K562 (cell line): ENCODE measurements at regions not wholly inside any gene's neighbourhood (a gene's known extent, or its start where the extent isn't known, plus 50 kb on each side); places are given as distances from the start of the nearest gene placed in this dataset.

Source experiments
- ARID2 ChIP-seq: fragments of 450-650 bp; IDR thresholded peaks from 2 replicates; pipeline ENCODE4 v1.6.1; 2017; ENCODE audit warnings: antibody characterized with exemption, mild to moderate bottlenecking
- CTCF ChIP-seq, 3 experiments: IDR thresholded peaks in 2 of 3; conservative IDR thresholded peaks in 1 of 3; 2 replicates each; pipeline ENCODE4 v1.5.1; 2011 to 2012; ENCODE audit warnings: low read length in 3 of 3, mild to moderate bottlenecking in 3 of 3, control low read depth in 2 of 3, improper control_type of control experiment in 1 of 3, inconsistent platforms in 1 of 3, low read depth in 1 of 3, mixed read lengths in 1 of 3, moderate library complexity in 1 of 3; ENCODE audit not compliant: insufficient read depth in 2 of 3
- ETV6 ChIP-seq, 3 experiments: fragments of 150-350 bp in 1 of 3; sonication (generic) in 1 of 3; formaldehyde crosslinking in 1 of 3; IDR thresholded peaks; 2 replicates each; pipeline versions ENCODE4 v1.6.1 to v1.8.0; 2014 to 2022; ENCODE audit warnings: borderline replicate concordance in 2 of 3, low read depth in 2 of 3, antibody characterized with exemption in 1 of 3, low read length in 1 of 3, mild to moderate bottlenecking in 1 of 3, missing genetic modification reagents in 1 of 3
- FOXA3 ChIP-seq, 2 experiments: fragments of 450-650 bp in 1 of 2; sonication (generic) in 1 of 2; formaldehyde crosslinking; IDR thresholded peaks in 1 of 2; conservative IDR thresholded peaks in 1 of 2; 2 replicates each; pipeline versions ENCODE4 v1.4.0 to v1.8.0; 2020 to 2022; ENCODE audit warnings: mild to moderate bottlenecking in 2 of 2, missing genetic modification reagents in 1 of 2
- FOXJ3 ChIP-seq: sonication (generic); formaldehyde crosslinking; IDR thresholded peaks from 2 replicates; pipeline ENCODE4 v1.4.0; 2020; ENCODE audit warnings: mild to moderate bottlenecking, missing genetic modification reagents
- KAT8 ChIP-seq: fragments of 450-650 bp; IDR thresholded peaks from 2 replicates; pipeline ENCODE4 v1.6.1; 2016; ENCODE audit warnings: low read depth, mild to moderate bottlenecking
- LCOR ChIP-seq: sonication (generic); formaldehyde crosslinking; IDR thresholded peaks from 2 replicates; pipeline ENCODE4 v1.8.0; 2022; ENCODE audit warnings: mild to moderate bottlenecking, missing genetic modification reagents
- NFXL1 ChIP-seq: fragments of 450-650 bp; formaldehyde crosslinking; IDR thresholded peaks from 2 replicates; pipeline ENCODE4 v1.4.0; 2021; ENCODE audit warnings: mild to moderate bottlenecking
- NR2C2 ChIP-seq, 2 experiments: fragments of 200-800 bp in 1 of 2; sonication (Bioruptor generic) in 1 of 2; sonication (generic) in 1 of 2; formaldehyde crosslinking in 1 of 2; IDR thresholded peaks; 2 replicates each; pipeline versions ENCODE4 v1.6.1 to v1.8.0; 2016 to 2022; ENCODE audit warnings: mild to moderate bottlenecking in 1 of 2, missing compliant biosample characterization in 1 of 2, missing genetic modification characterization in 1 of 2, missing genetic modification reagents in 1 of 2
- SRSF1 ChIP-seq: fragments of 200-400 bp; formaldehyde crosslinking; IDR thresholded peaks from 2 replicates; pipeline ENCODE4 v1.6.1; 2017; ENCODE audit warnings: mild to moderate bottlenecking, low read depth, low read length, moderate library complexity
- TEAD4 ChIP-seq, 2 experiments: sonication (generic) in 1 of 2; formaldehyde crosslinking in 1 of 2; IDR thresholded peaks; 2 replicates each; pipeline versions ENCODE4 v1.6.1 to v1.8.0; 2012 to 2022; ENCODE audit warnings: borderline replicate concordance in 1 of 2, inconsistent platforms in 1 of 2, low read length in 1 of 2, mild to moderate bottlenecking in 1 of 2, missing genetic modification reagents in 1 of 2
- ZNF592 ChIP-seq: fragments of 450-650 bp; IDR thresholded peaks from 2 replicates; pipeline ENCODE4 v1.6.1; 2017; ENCODE audit warnings: antibody characterized with exemption, mild to moderate bottlenecking
- ZZZ3 ChIP-seq: fragments of 450-650 bp; IDR thresholded peaks from 2 replicates; pipeline ENCODE4 v1.6.1; 2016; ENCODE audit warnings: antibody characterized with exemption, mild to moderate bottlenecking, moderate library complexity
- TF ChIP-seq, protein P1 (sequence below): sonication (generic); formaldehyde crosslinking; IDR thresholded peaks from 2 replicates; pipeline ENCODE4 v1.8.1; 2023; ENCODE audit warnings: mild to moderate bottlenecking, missing genetic modification reagents

GRCh38 chr2:209114588-209115240, 309.1 kb upstream of the MAP2 start:
- no peak for TF ChIP-seq ZZZ3
- TF ChIP-seq ETV6 (IDR thresholded peaks at IDR 0.05; ENCODE audit: borderline replicate concordance in 1 of 2, low read depth in 2 of 2, low read length in 1 of 2): no peak
- no peak for TF ChIP-seq ETV6 (CRISPR knock-in tag; IDR thresholded peaks at IDR 0.05; ENCODE audit: borderline replicate concordance)
- no peak for TF ChIP-seq TEAD4 (IDR thresholded peaks at IDR 0.05; ENCODE audit: low read length)
- TF ChIP-seq TEAD4 (CRISPR knock-in tag; IDR thresholded peaks at IDR 0.05; ENCODE audit: borderline replicate concordance): no peak
- no peak for TF ChIP-seq ZNF592
- no peak for TF ChIP-seq ARID2
- TF ChIP-seq, protein P1, sequence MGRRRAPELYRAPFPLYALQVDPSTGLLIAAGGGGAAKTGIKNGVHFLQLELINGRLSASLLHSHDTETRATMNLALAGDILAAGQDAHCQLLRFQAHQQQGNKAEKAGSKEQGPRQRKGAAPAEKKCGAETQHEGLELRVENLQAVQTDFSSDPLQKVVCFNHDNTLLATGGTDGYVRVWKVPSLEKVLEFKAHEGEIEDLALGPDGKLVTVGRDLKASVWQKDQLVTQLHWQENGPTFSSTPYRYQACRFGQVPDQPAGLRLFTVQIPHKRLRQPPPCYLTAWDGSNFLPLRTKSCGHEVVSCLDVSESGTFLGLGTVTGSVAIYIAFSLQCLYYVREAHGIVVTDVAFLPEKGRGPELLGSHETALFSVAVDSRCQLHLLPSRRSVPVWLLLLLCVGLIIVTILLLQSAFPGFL (CRISPR knock-in tag): no peak
- TF ChIP-seq FOXJ3: no peak
- no peak for TF ChIP-seq SRSF1
- TF ChIP-seq NFXL1 (CRISPR knock-in tag): no peak
- TF ChIP-seq KAT8: no peak
- TF ChIP-seq NR2C2 (CRISPR knock-in tag; IDR thresholded peaks at IDR 0.05): no peak
- peak; percentile 64 for TF ChIP-seq NR2C2 (tag; IDR thresholded peaks at IDR 0.05)
- TF ChIP-seq CTCF (IDR thresholded peaks at IDR 0.05 in 2 of 3, conservative IDR thresholded peaks at IDR 0.05 in 1 of 3; ENCODE audit: insufficient read depth in 2 of 3, low read depth in 1 of 3, low read length in 3 of 3): no peak
- TF ChIP-seq LCOR (CRISPR knock-in tag): no peak
- TF ChIP-seq FOXA3 (CRISPR knock-in tag; conservative IDR thresholded peaks at IDR 0.05 in 1 of 2, IDR thresholded peaks at IDR 0.05 in 1 of 2): no peak
